ENCODE measurements at regions not wholly inside any gene's neighbourhood (a gene's known extent, or its start where the extent isn't known, plus 50 kb on each side); places are given as distances from the start of the nearest gene placed in this dataset.

DNA sequence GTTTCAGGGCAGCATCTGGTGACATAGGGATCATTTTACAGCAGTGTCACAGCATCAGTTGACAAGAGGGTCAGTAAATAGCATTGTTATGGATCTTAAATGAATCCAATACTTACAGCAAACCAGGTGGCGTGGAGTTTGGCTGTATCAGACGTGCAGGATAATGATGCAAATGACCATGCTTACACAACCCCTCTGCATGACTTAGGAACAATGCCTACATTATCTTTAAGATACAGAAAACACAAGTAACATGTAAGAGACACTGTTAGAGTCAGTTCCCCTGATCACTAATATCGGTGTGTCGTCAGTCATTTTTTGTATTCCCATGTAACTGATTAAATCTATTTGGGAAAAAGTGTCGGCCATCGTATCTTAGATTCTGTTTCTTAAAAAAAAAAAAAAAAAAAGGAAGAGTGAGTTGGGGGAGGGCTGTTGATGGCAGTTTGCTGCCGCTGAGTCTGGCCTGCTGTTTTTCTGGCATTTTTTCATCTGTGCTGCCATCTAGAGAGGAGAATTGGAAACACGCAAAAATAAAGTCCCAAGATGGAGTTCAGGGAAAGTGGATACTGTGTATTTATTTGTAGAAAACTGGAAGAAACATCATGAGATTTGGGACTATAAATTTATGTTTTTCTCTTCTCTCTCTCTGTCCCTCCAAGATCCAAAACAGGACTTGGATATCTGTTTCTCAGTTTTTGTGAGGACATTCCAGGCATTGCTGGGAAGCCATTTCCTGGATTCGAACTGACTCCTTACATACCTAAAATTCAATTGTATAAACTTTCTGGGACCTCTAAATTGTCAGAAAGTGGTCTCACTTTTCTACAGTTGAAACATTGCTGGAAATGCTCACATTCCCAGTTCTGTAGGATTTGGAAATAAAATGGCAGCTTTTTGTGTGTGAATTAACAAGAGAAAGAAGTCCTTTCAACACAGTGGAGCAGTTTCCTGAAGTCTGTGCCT is 60.3 kb upstream of the AGPS start:
- TF ChIP-seq, protein P1, sequence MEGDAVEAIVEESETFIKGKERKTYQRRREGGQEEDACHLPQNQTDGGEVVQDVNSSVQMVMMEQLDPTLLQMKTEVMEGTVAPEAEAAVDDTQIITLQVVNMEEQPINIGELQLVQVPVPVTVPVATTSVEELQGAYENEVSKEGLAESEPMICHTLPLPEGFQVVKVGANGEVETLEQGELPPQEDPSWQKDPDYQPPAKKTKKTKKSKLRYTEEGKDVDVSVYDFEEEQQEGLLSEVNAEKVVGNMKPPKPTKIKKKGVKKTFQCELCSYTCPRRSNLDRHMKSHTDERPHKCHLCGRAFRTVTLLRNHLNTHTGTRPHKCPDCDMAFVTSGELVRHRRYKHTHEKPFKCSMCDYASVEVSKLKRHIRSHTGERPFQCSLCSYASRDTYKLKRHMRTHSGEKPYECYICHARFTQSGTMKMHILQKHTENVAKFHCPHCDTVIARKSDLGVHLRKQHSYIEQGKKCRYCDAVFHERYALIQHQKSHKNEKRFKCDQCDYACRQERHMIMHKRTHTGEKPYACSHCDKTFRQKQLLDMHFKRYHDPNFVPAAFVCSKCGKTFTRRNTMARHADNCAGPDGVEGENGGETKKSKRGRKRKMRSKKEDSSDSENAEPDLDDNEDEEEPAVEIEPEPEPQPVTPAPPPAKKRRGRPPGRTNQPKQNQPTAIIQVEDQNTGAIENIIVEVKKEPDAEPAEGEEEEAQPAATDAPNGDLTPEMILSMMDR (IDR thresholded peaks at IDR 0.05; ENCODE audit: insufficient read depth, low read depth, low read length): peak; percentile 72
- TF ChIP-seq EZH2 (IDR thresholded peaks at IDR 0.05; ENCODE audit: insufficient read depth, low read length): no peak
